BJ (cell line): ENCODE measurements at regions not wholly inside any gene's neighbourhood (a gene's known extent, or its start where the extent isn't known, plus 50 kb on each side); places are given as distances from the start of the nearest gene placed in this dataset.

Experiments
- CTCF ChIA-PET: fragments of 350-600 bp; formaldehyde crosslinking; extraction: SDS; loops from one replicate; lab custom pipeline; 2021; ENCODE audit warnings: antibody characterized with exemption, inconsistent platforms; lab: Yijun Ruan, JAX
- POLR2A ChIA-PET: fragments of 300-600 bp; sonication (Branson Sonifier 250); formaldehyde crosslinking; extraction: SDS; loops from one replicate; lab custom pipeline; 2021; ENCODE audit warnings: antibody characterized with exemption; lab: Charles Lee
- DNase-seq: peaks from one replicate; pipeline ENCODE4 v3.0.0-alpha.2; 2011; ENCODE audit warnings: low read depth
- H3K27me3 ChIP-seq: 2 replicates; pipeline ENCODE4 v1.6.0; 2011; ENCODE audit warnings: low read length; ENCODE audit not compliant: control insufficient read depth, insufficient read depth
- H3K36me3 ChIP-seq: 2 replicates; pipeline ENCODE4 v1.5.1; 2011; ENCODE audit warnings: low read length; ENCODE audit not compliant: control insufficient read depth, insufficient read depth
- H3K4me3 ChIP-seq: 2 replicates; pipeline ENCODE4 v1.5.1; 2011; ENCODE audit warnings: low read depth, mild to moderate bottlenecking, control low read depth, low read length
- TF ChIP-seq, protein P1 (sequence below): IDR thresholded peaks from 2 replicates; pipeline ENCODE4 v1.5.1; 2011; ENCODE audit warnings: low read depth, mild to moderate bottlenecking, control low read depth, inconsistent platforms, low read length, moderate library complexity; ENCODE audit not compliant: insufficient read depth

GRCh38 chr11:113557926-113558325 lies 82.7 kb upstream of the DRD2 start:
- TF ChIP-seq, protein P1, sequence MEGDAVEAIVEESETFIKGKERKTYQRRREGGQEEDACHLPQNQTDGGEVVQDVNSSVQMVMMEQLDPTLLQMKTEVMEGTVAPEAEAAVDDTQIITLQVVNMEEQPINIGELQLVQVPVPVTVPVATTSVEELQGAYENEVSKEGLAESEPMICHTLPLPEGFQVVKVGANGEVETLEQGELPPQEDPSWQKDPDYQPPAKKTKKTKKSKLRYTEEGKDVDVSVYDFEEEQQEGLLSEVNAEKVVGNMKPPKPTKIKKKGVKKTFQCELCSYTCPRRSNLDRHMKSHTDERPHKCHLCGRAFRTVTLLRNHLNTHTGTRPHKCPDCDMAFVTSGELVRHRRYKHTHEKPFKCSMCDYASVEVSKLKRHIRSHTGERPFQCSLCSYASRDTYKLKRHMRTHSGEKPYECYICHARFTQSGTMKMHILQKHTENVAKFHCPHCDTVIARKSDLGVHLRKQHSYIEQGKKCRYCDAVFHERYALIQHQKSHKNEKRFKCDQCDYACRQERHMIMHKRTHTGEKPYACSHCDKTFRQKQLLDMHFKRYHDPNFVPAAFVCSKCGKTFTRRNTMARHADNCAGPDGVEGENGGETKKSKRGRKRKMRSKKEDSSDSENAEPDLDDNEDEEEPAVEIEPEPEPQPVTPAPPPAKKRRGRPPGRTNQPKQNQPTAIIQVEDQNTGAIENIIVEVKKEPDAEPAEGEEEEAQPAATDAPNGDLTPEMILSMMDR: no peak
- CTCF ChIA-PET: interaction anchor here (0.9 kb wide), 1 partner anchor 167 kb away, joined by 3 read pairs; no protein-coding TSS in a partner anchor
- POLR2A ChIA-PET: no interaction called here
- DNase-seq: no peak
- no peaks in the 10 kb centered on the region for H3K36me3 ChIP-seq
- H3K4me3 ChIP-seq: no peak overlapping the region
- H3K27me3 ChIP-seq: no peaks in the 10 kb centered on the region

- TF ChIP-seq, protein P1: no peak
- Histone ChIP-seq H3K4me3 (no peak overlapping the region), H3K36me3 (no peaks in the 10 kb centered on the region), H3K27me3 (peaks cover under 1% of the 10 kb centered on the region)
- DNase-seq: no peak
- ChIA-PET CTCF (no interaction called here), POLR2A (no interaction called here)
Measured at GRCh38 chr11:113556036-113556435, 80.8 kb upstream of the DRD2 start.

GRCh38 chr11:113555071-113555619 lies 79.9 kb upstream of the DRD2 start:
- ChIA-PET CTCF (no interaction called here), POLR2A (no interaction called here)
- DNase-seq: no peak
- Histone ChIP-seq H3K4me3 (no peak overlapping the region), H3K27me3 (peaks cover 6% of the 10 kb centered on the region), H3K36me3 (no peaks in the 10 kb centered on the region)
- TF ChIP-seq, protein P1: no peak

- DNase-seq: no peak
- Histone ChIP-seq H3K4me3 (no peak overlapping the region), H3K36me3 (no peaks in the 10 kb centered on the region), H3K27me3 (peaks cover 10% of the 10 kb centered on the region)
- POLR2A ChIA-PET: no interaction called here
- CTCF ChIA-PET: no interaction called here
- TF ChIP-seq, protein P1: no peak
Measured at GRCh38 chr11:113554526-113554925, 79.3 kb upstream of the DRD2 start.

GRCh38 chr11:113553915-113554314 lies 78.7 kb upstream of the DRD2 start:
- H3K36me3 ChIP-seq: no peaks in the 10 kb centered on the region
- DNase-seq: no peak
- CTCF ChIA-PET: interaction anchor here (1.6 to 3.6 kb wide), 2 partner anchors 21 to 177 kb away, joined by 5 to 13 read pairs; no protein-coding TSS in a partner anchor
- H3K27me3 ChIP-seq: peaks cover 11% of the 10 kb centered on the region
- no peak overlapping the region for H3K4me3 ChIP-seq
- TF ChIP-seq, protein P1: no peak
- POLR2A ChIA-PET: no interaction called here
